ENCODE measurements at regions not wholly inside any gene's neighbourhood (a gene's known extent, or its start where the extent isn't known, plus 50 kb on each side); places are given as distances from the start of the nearest gene placed in this dataset.

GRCh38 chr4:100695039-100695654 lies 177.3 kb upstream of the EMCN start:
- no peak for DNase-seq (ENCODE audit: low spot score)
- no peak for TF ChIP-seq CTCF (IDR thresholded peaks at IDR 0.05)

GRCh38 chr4:100694467-100694866 lies 176.6 kb upstream of the EMCN start:
- no peak overlapping the region for H3K4me3 ChIP-seq
- TF ChIP-seq CTCF (IDR thresholded peaks at IDR 0.05), result no peak
- no peak overlapping the region for H3K27ac ChIP-seq
- DNase-seq (ENCODE audit: low spot score), result no peak

More at GRCh38 chr4:100695039-100695654, 177.3 kb upstream of the EMCN start:
- H3K27ac ChIP-seq, result no peak overlapping the region
- no peak overlapping the region for H3K4me3 ChIP-seq

GRCh38 chr4:100690812-100691211 lies 173.0 kb upstream of the EMCN start:
- H3K4me3 ChIP-seq, result no peak overlapping the region
- no peak for DNase-seq (ENCODE audit: low spot score)
- TF ChIP-seq CTCF (IDR thresholded peaks at IDR 0.05), result no peak
- no peak overlapping the region for H3K27ac ChIP-seq

GRCh38 chr4:100688368-100688767 lies 170.5 kb upstream of the EMCN start:
- no peak for DNase-seq (ENCODE audit: low spot score)

GRCh38 chr4:100682477-100683218 lies 164.8 kb upstream of the EMCN start:
- no peak overlapping the region for H3K27ac ChIP-seq
- H3K4me3 ChIP-seq, result no peak overlapping the region
- no peak for DNase-seq (ENCODE audit: low spot score)
- no peak for TF ChIP-seq CTCF (IDR thresholded peaks at IDR 0.05)

More at GRCh38 chr4:100688368-100688767, 170.5 kb upstream of the EMCN start:
- H3K27ac ChIP-seq, result no peak overlapping the region
- no peak for TF ChIP-seq CTCF (IDR thresholded peaks at IDR 0.05)
- H3K4me3 ChIP-seq, result no peak overlapping the region

- H3K27ac ChIP-seq, result no peak overlapping the region
- no peak for TF ChIP-seq CTCF (IDR thresholded peaks at IDR 0.05)
- no peak for DNase-seq (ENCODE audit: low spot score)
- H3K4me3 ChIP-seq, result no peak overlapping the region
Observed at GRCh38 chr4:100681289-100681688, 163.5 kb upstream of the EMCN start.

- DNase-seq (ENCODE audit: low spot score), result no peak
- no peak for TF ChIP-seq CTCF (IDR thresholded peaks at IDR 0.05)
- Histone ChIP-seq H3K4me3 (no peak overlapping the region), H3K27ac (no peak overlapping the region)
Observed at GRCh38 chr4:100679926-100680325, 162.1 kb upstream of the EMCN start.

All from coronary artery (tissue), 2 donors.